ENCODE measurements at regions not wholly inside any gene's neighbourhood (a gene's known extent, or its start where the extent isn't known, plus 50 kb on each side); places are given as distances from the start of the nearest gene placed in this dataset.

- Histone ChIP-seq H3K27me3 (ENCODE audit: low read length) (no peaks in the 10 kb centered on the region), H3K27ac (ENCODE audit: low read depth, low read length) (no peak overlapping the region), H4K20me1 (ENCODE audit: low read depth, low read length) (no peaks in the 10 kb centered on the region), H3K9me2 (replicated peaks; ENCODE audit: insufficient read depth, low read length) (no peaks in the 10 kb centered on the region), H3K4me3 (ENCODE audit: insufficient read depth, low read length, poor library complexity, severe bottlenecking) (no peak overlapping the region), H3K9ac (ENCODE audit: low read length) (no peak overlapping the region), H3K4me2 (ENCODE audit: low read depth, low read length, poor library complexity, severe bottlenecking) (no peak overlapping the region), H2AFZ (ENCODE audit: low read depth, low read length, severe bottlenecking) (no peak overlapping the region), H3K79me2 (ENCODE audit: insufficient read depth, low read length) (no peaks in the 10 kb centered on the region), H3K36me3 (ENCODE audit: low read length) (no peaks in the 10 kb centered on the region), H3K9me3 (ENCODE audit: insufficient read depth, low read length) (peaks cover 20% of the 10 kb centered on the region; the same call in 1 of the 2 replicates), H3F3A (ENCODE audit: insufficient read depth) (no peaks in the 10 kb centered on the region)
- TF ChIP-seq CTCF (IDR thresholded peaks at IDR 0.05; ENCODE audit: insufficient read depth, low read length, poor library complexity, severe bottlenecking) (no peak), EZH2phosphoT487 (conservative IDR thresholded peaks at IDR 0.05; ENCODE audit: low read length) (no peak)
Observed at GRCh38 chr9:104412238-104412637, 91.8 kb upstream of the OR13F1 start.

- no peak overlapping the region for H3K27ac ChIP-seq (ENCODE audit: low read depth, low read length)
- H3K4me2 ChIP-seq (ENCODE audit: low read depth, low read length, poor library complexity, severe bottlenecking): no peak overlapping the region
- no peaks in the 10 kb centered on the region for H3F3A ChIP-seq (ENCODE audit: insufficient read depth)
- no peak overlapping the region for H3K9ac ChIP-seq (ENCODE audit: low read length)
- TF ChIP-seq CTCF (IDR thresholded peaks at IDR 0.05; ENCODE audit: insufficient read depth, low read length, poor library complexity, severe bottlenecking) (no peak), EZH2phosphoT487 (conservative IDR thresholded peaks at IDR 0.05; ENCODE audit: low read length) (no peak)
- H3K4me3 ChIP-seq (ENCODE audit: insufficient read depth, low read length, poor library complexity, severe bottlenecking): no peak overlapping the region
- no peaks in the 10 kb centered on the region for H3K27me3 ChIP-seq (ENCODE audit: low read length)
- peaks cover 17% of the 10 kb centered on the region; the same call in 1 of the 2 replicates for H3K9me3 ChIP-seq (ENCODE audit: insufficient read depth, low read length)
- no peaks in the 10 kb centered on the region for H3K9me2 ChIP-seq (replicated peaks; ENCODE audit: insufficient read depth, low read length)
- no peaks in the 10 kb centered on the region for H3K36me3 ChIP-seq (ENCODE audit: low read length)
- H3K79me2 ChIP-seq (ENCODE audit: insufficient read depth, low read length): no peaks in the 10 kb centered on the region
- no peaks in the 10 kb centered on the region for H4K20me1 ChIP-seq (ENCODE audit: low read depth, low read length)
- no peak overlapping the region for H2AFZ ChIP-seq (ENCODE audit: low read depth, low read length, severe bottlenecking)
Observed at GRCh38 chr9:104416470-104416869, 87.6 kb upstream of the OR13F1 start.

GRCh38 chr9:104417296-104417695 lies 86.8 kb upstream of the OR13F1 start:
- H3K9me2 ChIP-seq (replicated peaks; ENCODE audit: insufficient read depth, low read length): no peaks in the 10 kb centered on the region
- no peaks in the 10 kb centered on the region for H3F3A ChIP-seq (ENCODE audit: insufficient read depth)
- H2AFZ ChIP-seq (ENCODE audit: low read depth, low read length, severe bottlenecking): no peak overlapping the region
- H3K9ac ChIP-seq (ENCODE audit: low read length): no peak overlapping the region
- no peaks in the 10 kb centered on the region for H3K27me3 ChIP-seq (ENCODE audit: low read length)
- H3K4me3 ChIP-seq (ENCODE audit: insufficient read depth, low read length, poor library complexity, severe bottlenecking): no peak overlapping the region
- no peak overlapping the region for H3K4me2 ChIP-seq (ENCODE audit: low read depth, low read length, poor library complexity, severe bottlenecking)
- H3K27ac ChIP-seq (ENCODE audit: low read depth, low read length): no peak overlapping the region
- TF ChIP-seq CTCF (IDR thresholded peaks at IDR 0.05; ENCODE audit: insufficient read depth, low read length, poor library complexity, severe bottlenecking) (no peak), EZH2phosphoT487 (conservative IDR thresholded peaks at IDR 0.05; ENCODE audit: low read length) (no peak)
- H4K20me1 ChIP-seq (ENCODE audit: low read depth, low read length): no peaks in the 10 kb centered on the region
- H3K9me3 ChIP-seq (ENCODE audit: insufficient read depth, low read length): peaks cover 17% of the 10 kb centered on the region; the same call in 1 of the 2 replicates
- H3K79me2 ChIP-seq (ENCODE audit: insufficient read depth, low read length): no peaks in the 10 kb centered on the region
- no peaks in the 10 kb centered on the region for H3K36me3 ChIP-seq (ENCODE audit: low read length)

All from SU-DHL-6 (cell line).